Omental fat pad (tissue), 3 donors: ENCODE measurements at regions not wholly inside any gene's neighbourhood (a gene's known extent, or its start where the extent isn't known, plus 50 kb on each side); places are given as distances from the start of the nearest gene placed in this dataset.

Experiments
- ATAC-seq: fragments of 150-250 bp; one replicate; pipeline ENCODE4 v1.9.1; 2016; ENCODE audit warnings: mild to moderate bottlenecking, moderate library complexity; ENCODE audit not compliant: low FRiP score
- DNase-seq: peaks from one replicate; pipeline ENCODE4 v3.0.0-alpha.2; 2019; ENCODE audit warnings: low spot score
- CTCF ChIP-seq, 3 donors: fragments of 450-650 bp; IDR thresholded peaks; one replicate each; pipeline ENCODE4 v1.5.1; 2016 to 2017; ENCODE audit warnings: antibody characterized with exemption in 3 of 3, mild to moderate bottlenecking in 3 of 3, moderate library complexity in 2 of 3

GRCh38 chr11:25939691-25940090, 392.2 kb upstream of the ANO3 start:
- no peak for DNase-seq
- no peak for TF ChIP-seq CTCF (IDR thresholded peaks at IDR 0.05)
- no peak for ATAC-seq

GRCh38 chr11:25941353-25941752, 390.6 kb upstream of the ANO3 start:
- DNase-seq (no peak), ATAC-seq (no peak)
- no peak for TF ChIP-seq CTCF (IDR thresholded peaks at IDR 0.05)

DNA sequence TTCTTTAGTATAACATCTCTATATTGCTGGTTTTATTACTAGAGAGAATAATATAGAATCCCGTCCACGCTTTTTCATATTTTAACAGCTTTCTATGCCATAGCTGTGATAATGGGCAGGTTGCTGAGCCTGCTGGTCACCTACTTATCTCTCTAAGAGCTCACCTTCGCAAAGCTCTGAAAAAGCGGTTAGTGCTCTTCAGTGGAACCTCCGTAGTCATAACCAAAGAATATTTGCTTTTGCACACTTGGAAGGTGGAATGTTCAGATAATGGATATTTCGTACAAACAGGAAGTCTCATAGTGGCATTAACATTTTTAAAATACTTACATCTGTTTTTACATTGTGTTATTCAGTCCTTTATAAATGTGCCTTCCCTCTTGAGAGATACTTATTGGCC, 388.9 kb upstream of the ANO3 start:
- DNase-seq (no peak), ATAC-seq (no peak)
- no peak for TF ChIP-seq CTCF (IDR thresholded peaks at IDR 0.05)

GRCh38 chr11:25943777-25944661, 387.9 kb upstream of the ANO3 start:
- TF ChIP-seq CTCF (IDR thresholded peaks at IDR 0.05), result no peak
- DNase-seq (no peak), ATAC-seq (no peak)

DNA sequence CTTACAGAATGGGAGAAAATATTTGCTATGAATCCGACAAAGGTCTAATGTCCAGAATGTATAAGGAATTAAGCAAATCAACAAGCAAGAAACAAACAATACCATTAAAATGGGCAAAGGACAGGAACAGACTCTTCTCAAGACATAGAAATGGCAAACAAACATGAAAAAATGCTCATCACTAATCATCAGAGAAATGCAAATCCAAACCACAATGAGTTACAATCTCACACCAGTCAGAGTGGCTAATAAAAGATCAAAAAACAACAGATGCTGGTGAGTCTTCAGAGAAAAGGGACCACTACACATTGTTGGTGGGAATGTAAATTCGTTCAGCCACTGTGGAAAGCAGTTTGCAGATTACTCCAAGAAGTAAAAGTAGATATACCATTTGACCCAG, 382.0 kb upstream of the ANO3 start:
- no peak for TF ChIP-seq CTCF (IDR thresholded peaks at IDR 0.05)
- ATAC-seq (no peak), DNase-seq (no peak)

- TF ChIP-seq CTCF (IDR thresholded peaks at IDR 0.05), result no peak
- DNase-seq, result no peak
- ATAC-seq, result no peak
Observed at GRCh38 chr11:25953006-25953405, 378.9 kb upstream of the ANO3 start.

DNA sequence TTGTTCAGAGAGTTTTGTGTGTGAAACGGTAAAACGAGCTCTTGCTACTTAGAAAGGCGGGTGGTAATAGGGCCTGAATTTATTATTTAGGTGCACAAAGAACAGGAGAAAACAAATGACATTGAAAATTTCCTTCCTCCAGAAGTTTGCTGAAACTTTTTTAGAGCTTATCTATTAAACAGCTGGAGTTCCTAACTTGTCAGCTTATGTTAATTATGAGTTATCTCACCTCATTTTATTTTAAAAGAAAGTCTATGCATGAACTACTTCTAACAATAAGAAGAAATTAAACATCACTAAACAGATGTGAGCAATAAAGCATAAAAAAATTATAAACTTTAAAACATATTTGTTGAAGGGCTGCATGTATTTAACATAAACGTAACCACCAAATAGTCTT, 373.9 kb upstream of the ANO3 start:
- DNase-seq (no peak), ATAC-seq (no peak)
- TF ChIP-seq CTCF (IDR thresholded peaks at IDR 0.05), result no peak
